ENCODE measurements at regions not wholly inside any gene's neighbourhood (a gene's known extent, or its start where the extent isn't known, plus 50 kb on each side); places are given as distances from the start of the nearest gene placed in this dataset.

DNA sequence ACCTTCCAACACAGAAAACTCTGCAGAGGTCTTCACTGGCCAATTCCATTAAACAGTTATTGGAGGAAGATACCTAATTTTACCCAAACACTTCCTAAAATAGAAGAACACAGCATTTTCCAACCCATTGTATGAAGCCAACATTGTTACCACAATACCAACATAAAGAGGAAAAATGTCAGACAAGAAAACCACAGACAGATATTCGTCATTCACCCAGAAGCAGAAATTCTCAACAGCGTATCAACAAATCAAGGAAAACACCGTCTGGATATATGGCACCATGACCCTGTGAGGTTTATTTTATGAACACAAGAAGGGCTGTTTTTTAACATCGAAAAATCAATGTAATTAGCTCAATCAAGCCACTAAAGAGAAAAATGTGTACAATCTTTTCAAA lies 255.6 kb downstream of the ASMT start:
- no peaks in the 10 kb centered on the region for H3K9me3 ChIP-seq
- no peak for DNase-seq (ENCODE audit: low read depth in 1 of 2, low spot score in 1 of 2)
- no peak for FAIRE-seq
- H3K4me3 ChIP-seq = no peak overlapping the region
- H3K4me2 ChIP-seq = no peak overlapping the region
- CTCF ChIA-PET = no interaction called here
- 52% methylated on average over 4 of the region's 4 CpGs for WGBS (ENCODE audit: missing lambda C conversion rate)
- POLR2A ChIA-PET = no interaction called here
- H3K27ac ChIP-seq = no peak overlapping the region
- TF ChIP-seq ESRRA (IDR thresholded peaks at IDR 0.05; ENCODE audit: borderline replicate concordance, low read length) (no peak), RCOR1 (IDR thresholded peaks at IDR 0.05; ENCODE audit: low read depth, low read length) (no peak)
- H3K4me1 ChIP-seq = no peaks in the 10 kb centered on the region
- ATAC-seq = no peak

GRCh38 chrX:1871887-1872286 lies 257.0 kb downstream of the ASMT start:
- ChIA-PET CTCF (no interaction called here), POLR2A (no interaction called here)
- FAIRE-seq = no peak
- no peaks in the 10 kb centered on the region for H3K9me3 ChIP-seq
- no peak for TF ChIP-seq CBX8 (IDR thresholded peaks at IDR 0.05)
- TF ChIP-seq HEYL (CRISPR knock-in tag; IDR thresholded peaks at IDR 0.05) = no peak
- no peak for TF ChIP-seq ESRRA (IDR thresholded peaks at IDR 0.05; ENCODE audit: borderline replicate concordance, low read length)
- H3K4me1 ChIP-seq = no peaks in the 10 kb centered on the region
- H3K4me2 ChIP-seq = no peak overlapping the region
- no peak for DNase-seq (ENCODE audit: low read depth in 1 of 2, low spot score in 1 of 2)
- WGBS (ENCODE audit: missing lambda C conversion rate) = 93% methylated on average over 5 of the region's 5 CpGs
- no peak overlapping the region for H3K4me3 ChIP-seq
- no peak overlapping the region for H3K27ac ChIP-seq
- ATAC-seq = no peak

GRCh38 chrX:1873671-1874070 lies 258.8 kb downstream of the ASMT start:
- no peak for TF ChIP-seq TFCP2L1 (CRISPR knock-in tag; IDR thresholded peaks at IDR 0.05)
- no peak for TF ChIP-seq JUNB (IDR thresholded peaks at IDR 0.05)
- no peak for TF ChIP-seq EHMT2 (IDR thresholded peaks at IDR 0.05; ENCODE audit: low read depth)
- no peak for TF ChIP-seq RNF2 (IDR thresholded peaks at IDR 0.05; ENCODE audit: borderline replicate concordance, low read depth)
- no peak for TF ChIP-seq CHD4 (IDR thresholded peaks at IDR 0.05; ENCODE audit: borderline replicate concordance)
- TF ChIP-seq ZFP36 (IDR thresholded peaks at IDR 0.05; ENCODE audit: borderline replicate concordance, partially characterized antibody) = no peak
- TF ChIP-seq POLR2A (IDR thresholded peaks at IDR 0.05; ENCODE audit: low read length) = no peak
- no peak for TF ChIP-seq RARB (CRISPR knock-in tag; IDR thresholded peaks at IDR 0.05)
- TF ChIP-seq SMC3 (IDR thresholded peaks at IDR 0.05) = no peak
- TF ChIP-seq CBX8 (IDR thresholded peaks at IDR 0.05) = no peak
- TF ChIP-seq, protein P1, sequence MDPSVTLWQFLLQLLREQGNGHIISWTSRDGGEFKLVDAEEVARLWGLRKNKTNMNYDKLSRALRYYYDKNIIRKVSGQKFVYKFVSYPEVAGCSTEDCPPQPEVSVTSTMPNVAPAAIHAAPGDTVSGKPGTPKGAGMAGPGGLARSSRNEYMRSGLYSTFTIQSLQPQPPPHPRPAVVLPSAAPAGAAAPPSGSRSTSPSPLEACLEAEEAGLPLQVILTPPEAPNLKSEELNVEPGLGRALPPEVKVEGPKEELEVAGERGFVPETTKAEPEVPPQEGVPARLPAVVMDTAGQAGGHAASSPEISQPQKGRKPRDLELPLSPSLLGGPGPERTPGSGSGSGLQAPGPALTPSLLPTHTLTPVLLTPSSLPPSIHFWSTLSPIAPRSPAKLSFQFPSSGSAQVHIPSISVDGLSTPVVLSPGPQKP (IDR thresholded peaks at IDR 0.05; ENCODE audit: low read depth, low read length) = no peak
- no peak for TF ChIP-seq RCOR1 (IDR thresholded peaks at IDR 0.05; ENCODE audit: low read depth, low read length)
- TF ChIP-seq GATA3 (IDR thresholded peaks at IDR 0.05; ENCODE audit: borderline replicate concordance) = no peak
- TF ChIP-seq MAX (IDR thresholded peaks at IDR 0.05) = no peak
- TF ChIP-seq NR3C1 (IDR thresholded peaks at IDR 0.05) = no peak
- TF ChIP-seq CBX2 (IDR thresholded peaks at IDR 0.05; ENCODE audit: borderline replicate concordance, low read depth) = no peak
- TF ChIP-seq, protein P2, sequence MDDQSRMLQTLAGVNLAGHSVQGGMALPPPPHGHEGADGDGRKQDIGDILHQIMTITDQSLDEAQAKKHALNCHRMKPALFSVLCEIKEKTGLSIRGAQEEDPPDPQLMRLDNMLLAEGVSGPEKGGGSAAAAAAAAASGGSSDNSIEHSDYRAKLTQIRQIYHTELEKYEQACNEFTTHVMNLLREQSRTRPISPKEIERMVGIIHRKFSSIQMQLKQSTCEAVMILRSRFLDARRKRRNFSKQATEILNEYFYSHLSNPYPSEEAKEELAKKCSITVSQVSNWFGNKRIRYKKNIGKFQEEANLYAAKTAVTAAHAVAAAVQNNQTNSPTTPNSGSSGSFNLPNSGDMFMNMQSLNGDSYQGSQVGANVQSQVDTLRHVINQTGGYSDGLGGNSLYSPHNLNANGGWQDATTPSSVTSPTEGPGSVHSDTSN (IDR thresholded peaks at IDR 0.05) = no peak
- no peak for TF ChIP-seq CHD2 (IDR thresholded peaks at IDR 0.05; ENCODE audit: low read length, partially characterized antibody)
- Histone ChIP-seq H3K27ac (no peak overlapping the region), H3K9me3 (no peaks in the 10 kb centered on the region), H3K4me2 (no peak overlapping the region), H3K4me3 (no peak overlapping the region), H3K4me1 (no peaks in the 10 kb centered on the region)
- CTCF ChIA-PET = no interaction called here
- WGBS (ENCODE audit: missing lambda C conversion rate) = 54% methylated on average over 1 of the region's 1 CpG
- POLR2A ChIA-PET = no interaction called here
- DNase-seq (ENCODE audit: low read depth in 1 of 2, low spot score in 1 of 2) (no peak), ATAC-seq (no peak), FAIRE-seq (no peak)

GRCh38 chrX:1874416-1874815 lies 259.6 kb downstream of the ASMT start:
- Histone ChIP-seq H3K4me2 (no peak overlapping the region), H3K27ac (no peak overlapping the region), H3K4me1 (no peaks in the 10 kb centered on the region), H3K9me3 (0 out of 3 replicates have a peak, but pooled peaks cover 3% of the 10 kb centered on the region), H3K4me3 (no peak overlapping the region)
- FAIRE-seq (no peak), ATAC-seq (no peak), DNase-seq (ENCODE audit: low read depth in 1 of 2, low spot score in 1 of 2) (no peak)
- ChIA-PET CTCF (no interaction called here), POLR2A (no interaction called here)
- WGBS (ENCODE audit: missing lambda C conversion rate) = 30% methylated on average over 6 of the region's 6 CpGs
- TF ChIP-seq POLR2AphosphoS2 (conservative IDR thresholded peaks at IDR 0.05; ENCODE audit: low read length) (no peak), TP53 (CRISPR knock-in tag; IDR thresholded peaks at IDR 0.05) (no peak), FOSL2 (IDR thresholded peaks at IDR 0.05) (no peak), FOSL2 (CRISPR knock-in tag; IDR thresholded peaks at IDR 0.05) (no peak), FOSB (CRISPR knock-in tag; IDR thresholded peaks at IDR 0.05) (no peak), HOXB13 (CRISPR knock-in tag; IDR thresholded peaks at IDR 0.05; ENCODE audit: low read depth) (no peak), BCL3 (IDR thresholded peaks at IDR 0.05) (no peak), GATA3 (IDR thresholded peaks at IDR 0.05; ENCODE audit: borderline replicate concordance) (no peak), PHF8 (IDR thresholded peaks at IDR 0.05; ENCODE audit: borderline replicate concordance, low read depth) (no peak), NR3C1 (IDR thresholded peaks at IDR 0.05) (no peak), RCOR1 (IDR thresholded peaks at IDR 0.05; ENCODE audit: low read depth, low read length) (no peak), KDM5A (IDR thresholded peaks at IDR 0.05) (no peak), CHD2 (IDR thresholded peaks at IDR 0.05; ENCODE audit: low read length, partially characterized antibody) (no peak), MAFK (IDR thresholded peaks at IDR 0.05; ENCODE audit: partially characterized antibody) (no peak)
- TF ChIP-seq, protein P3, sequence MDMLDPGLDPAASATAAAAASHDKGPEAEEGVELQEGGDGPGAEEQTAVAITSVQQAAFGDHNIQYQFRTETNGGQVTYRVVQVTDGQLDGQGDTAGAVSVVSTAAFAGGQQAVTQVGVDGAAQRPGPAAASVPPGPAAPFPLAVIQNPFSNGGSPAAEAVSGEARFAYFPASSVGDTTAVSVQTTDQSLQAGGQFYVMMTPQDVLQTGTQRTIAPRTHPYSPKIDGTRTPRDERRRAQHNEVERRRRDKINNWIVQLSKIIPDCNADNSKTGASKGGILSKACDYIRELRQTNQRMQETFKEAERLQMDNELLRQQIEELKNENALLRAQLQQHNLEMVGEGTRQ (IDR thresholded peaks at IDR 0.05) = no peak
